Uterus (tissue), 2 donors: ENCODE measurements at regions not wholly inside any gene's neighbourhood (a gene's known extent, or its start where the extent isn't known, plus 50 kb on each side); places are given as distances from the start of the nearest gene placed in this dataset.

Experiments
- CTCF ChIP-seq, 4 experiments: fragments of 200-600 bp in 2 of 4; fragments of 450-650 bp in 2 of 4; sonication (generic) in 2 of 4; IDR thresholded peaks; one replicate each; pipeline ENCODE4 v1.5.1; 2016 to 2019; ENCODE audit warnings: antibody characterized with exemption in 4 of 4, mild to moderate bottlenecking in 2 of 4, moderate library complexity in 1 of 4
- POLR2A ChIP-seq, 2 donors: fragments of 450-650 bp; IDR thresholded peaks; one replicate each; pipeline ENCODE4 v1.6.1; 2016; ENCODE audit warnings: antibody characterized with exemption in 2 of 2, mild to moderate bottlenecking in 1 of 2, moderate library complexity in 1 of 2

GRCh38 chr2:56017784-56018183 is 94.2 kb upstream of the EFEMP1 start:
- TF ChIP-seq CTCF (IDR thresholded peaks at IDR 0.05) (no peak), POLR2A (IDR thresholded peaks at IDR 0.05) (no peak)
